Esophagus muscularis mucosa (tissue), 4 donors: ENCODE measurements at regions not wholly inside any gene's neighbourhood (a gene's known extent, or its start where the extent isn't known, plus 50 kb on each side); places are given as distances from the start of the nearest gene placed in this dataset.

Experiments
- DNase-seq: peaks from one replicate; pipeline ENCODE4 v3.0.0-alpha.2; 2017; ENCODE audit errors: extremely low spot score
- H3K27ac ChIP-seq, 4 donors: fragments of 200-600 bp; sonication (generic); replicated peaks in 1 of 4; 1 replicate in 3 of 4; 2 replicates in 1 of 4; pipeline ENCODE4 v1.5.1; 2016 to 2019; ENCODE audit warnings: mild to moderate bottlenecking in 1 of 4
- H3K27me3 ChIP-seq, 4 donors: fragments of 200-600 bp; sonication (generic); one replicate each; pipeline versions ENCODE4 v1.5.1 to v1.6.0; 2016 to 2019
- H3K36me3 ChIP-seq, 4 donors: fragments of 200-600 bp; sonication (generic); one replicate each; pipeline ENCODE4 v1.5.1; 2016 to 2019
- H3K4me1 ChIP-seq, 4 donors: fragments of 200-600 bp; sonication (generic); one replicate each; pipeline ENCODE4 v1.5.1; 2016 to 2019
- H3K4me3 ChIP-seq, 4 donors: fragments of 200-600 bp; sonication (generic); 1 replicate in 2 of 4; 2 replicates in 2 of 4; pipeline ENCODE4 v1.5.1; 2016 to 2019; ENCODE audit warnings: mild to moderate bottlenecking in 4 of 4, moderate library complexity in 1 of 4
- H3K9me3 ChIP-seq, 4 donors: fragments of 200-600 bp; sonication (generic); 1 replicate in 3 of 4; 2 replicates in 1 of 4; pipeline ENCODE4 v1.5.1; 2016 to 2019
- EP300 ChIP-seq: sonication (generic); formaldehyde crosslinking; IDR thresholded peaks from one replicate; pipeline ENCODE4 v1.6.1; 2017; ENCODE audit warnings: antibody characterized with exemption
- POLR2A ChIP-seq: fragments of 450-650 bp; IDR thresholded peaks from one replicate; pipeline ENCODE4 v1.6.1; 2017; ENCODE audit warnings: antibody characterized with exemption, moderate library complexity, mild to moderate bottlenecking, low read depth
- POLR2AphosphoS5 ChIP-seq, 2 donors: sonication (generic); formaldehyde crosslinking; IDR thresholded peaks; one replicate each; pipeline ENCODE4 v1.6.1; 2017; ENCODE audit warnings: antibody characterized with exemption in 2 of 2
- WGBS: methylation state at CpG from one replicate; pipeline ENCODE4 v1.1.5; 2018; 5-methylcytosine and 5-hydroxymethylcytosine counted together
- intact Hi-C: fragments of 100-400 bp; cut with DNase I; formaldehyde crosslinking; loops from one replicate; pipeline ENCODE4 v1.15.1; 2023
- TF ChIP-seq, protein P1 (sequence below), 3 experiments: fragments of 200-600 bp in 2 of 3; fragments of 450-650 bp in 1 of 3; sonication (generic) in 2 of 3; IDR thresholded peaks; one replicate each; pipeline ENCODE4 v1.5.1; 2017 to 2019; ENCODE audit warnings: antibody characterized with exemption in 3 of 3, mild to moderate bottlenecking in 2 of 3, moderate library complexity in 1 of 3

DNA sequence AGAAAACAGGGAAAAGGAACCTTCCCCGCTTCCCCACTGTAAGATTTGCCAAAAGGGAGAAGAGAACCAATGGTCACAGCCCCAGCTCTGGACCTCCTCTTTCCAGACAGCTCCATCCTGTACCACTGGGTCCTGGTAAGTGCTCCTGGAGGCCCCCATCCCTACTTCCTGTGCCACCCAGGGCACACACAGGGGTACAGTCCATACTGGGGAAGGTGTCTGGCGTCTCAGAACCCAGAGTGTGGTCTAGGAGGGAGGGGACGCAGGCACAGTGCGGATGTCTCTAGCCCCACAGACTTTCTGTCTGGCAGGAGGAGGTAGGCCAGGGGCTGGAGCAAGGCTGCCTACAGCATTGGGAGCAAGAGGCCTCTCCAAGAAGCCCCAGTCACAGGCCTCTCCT lies 213.3 kb upstream of the IGFBP3 start:
- DNase-seq: no peak
- Histone ChIP-seq H3K9me3 (no peaks in the 10 kb centered on the region), H3K4me1 (no peaks in the 10 kb centered on the region), H3K36me3 (no peaks in the 10 kb centered on the region), H3K4me3 (no peak overlapping the region), H3K27ac (no peak overlapping the region), H3K27me3 (no peaks in the 10 kb centered on the region)
- TF ChIP-seq POLR2A (no peak), EP300 (no peak), POLR2AphosphoS5 (IDR thresholded peaks at IDR 0.05) (no peak)
- TF ChIP-seq, protein P1, sequence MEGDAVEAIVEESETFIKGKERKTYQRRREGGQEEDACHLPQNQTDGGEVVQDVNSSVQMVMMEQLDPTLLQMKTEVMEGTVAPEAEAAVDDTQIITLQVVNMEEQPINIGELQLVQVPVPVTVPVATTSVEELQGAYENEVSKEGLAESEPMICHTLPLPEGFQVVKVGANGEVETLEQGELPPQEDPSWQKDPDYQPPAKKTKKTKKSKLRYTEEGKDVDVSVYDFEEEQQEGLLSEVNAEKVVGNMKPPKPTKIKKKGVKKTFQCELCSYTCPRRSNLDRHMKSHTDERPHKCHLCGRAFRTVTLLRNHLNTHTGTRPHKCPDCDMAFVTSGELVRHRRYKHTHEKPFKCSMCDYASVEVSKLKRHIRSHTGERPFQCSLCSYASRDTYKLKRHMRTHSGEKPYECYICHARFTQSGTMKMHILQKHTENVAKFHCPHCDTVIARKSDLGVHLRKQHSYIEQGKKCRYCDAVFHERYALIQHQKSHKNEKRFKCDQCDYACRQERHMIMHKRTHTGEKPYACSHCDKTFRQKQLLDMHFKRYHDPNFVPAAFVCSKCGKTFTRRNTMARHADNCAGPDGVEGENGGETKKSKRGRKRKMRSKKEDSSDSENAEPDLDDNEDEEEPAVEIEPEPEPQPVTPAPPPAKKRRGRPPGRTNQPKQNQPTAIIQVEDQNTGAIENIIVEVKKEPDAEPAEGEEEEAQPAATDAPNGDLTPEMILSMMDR (IDR thresholded peaks at IDR 0.05): no peak
- intact Hi-C loops: no loop called here
- WGBS: 98% methylated on average over 3 of the region's 4 CpGs

DNA sequence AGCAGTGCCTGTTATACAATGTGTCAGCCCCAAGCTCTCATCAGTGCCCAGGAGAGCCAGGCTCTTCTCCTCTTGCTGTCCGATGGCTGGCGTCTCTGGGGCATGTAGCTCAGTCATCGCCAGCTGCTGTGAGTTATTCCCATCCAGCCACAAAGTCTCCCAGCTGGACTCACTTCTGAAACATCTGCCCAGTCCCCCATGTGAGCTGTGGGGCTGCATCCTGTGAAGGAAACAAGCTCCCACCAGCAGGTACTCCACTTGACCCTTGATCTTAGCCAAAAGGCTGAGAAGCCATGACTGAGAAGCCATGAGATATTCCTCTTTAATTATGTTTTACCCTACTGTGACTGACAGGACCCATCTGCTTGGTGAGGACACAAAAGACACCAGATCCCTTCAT lies 212.7 kb upstream of the IGFBP3 start:
- no peaks in the 10 kb centered on the region for H3K36me3 ChIP-seq
- no peak overlapping the region for H3K4me3 ChIP-seq
- intact Hi-C loops: no loop called here
- no peaks in the 10 kb centered on the region for H3K27me3 ChIP-seq
- DNase-seq: no peak
- no peak overlapping the region for H3K27ac ChIP-seq
- no peaks in the 10 kb centered on the region for H3K9me3 ChIP-seq
- TF ChIP-seq, protein P1 (IDR thresholded peaks at IDR 0.05): no peak
- H3K4me1 ChIP-seq: no peaks in the 10 kb centered on the region
- WGBS: 69% methylated on average over 3 of the region's 3 CpGs

DNA sequence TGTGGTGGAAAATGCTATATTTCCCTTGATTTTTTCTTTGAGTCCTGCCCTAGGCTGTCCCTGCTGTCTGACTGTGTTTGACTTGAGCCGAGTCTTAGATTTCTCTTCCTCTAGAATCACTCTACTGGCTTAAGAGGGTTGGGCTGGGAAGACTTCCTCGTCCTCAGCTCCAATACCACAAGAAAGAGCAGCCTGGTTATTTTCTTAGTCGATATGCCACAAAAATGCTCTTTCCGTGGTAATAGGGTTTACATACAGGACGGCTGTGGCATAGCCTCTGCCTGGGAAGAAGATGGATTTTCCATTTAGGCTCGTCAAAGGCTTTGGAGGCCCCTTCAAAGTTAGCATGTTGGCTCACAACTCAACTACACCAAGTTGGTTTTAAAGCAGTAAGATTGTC lies 212.0 kb upstream of the IGFBP3 start:
- DNase-seq: no peak
- intact Hi-C loops: no loop called here

DNA sequence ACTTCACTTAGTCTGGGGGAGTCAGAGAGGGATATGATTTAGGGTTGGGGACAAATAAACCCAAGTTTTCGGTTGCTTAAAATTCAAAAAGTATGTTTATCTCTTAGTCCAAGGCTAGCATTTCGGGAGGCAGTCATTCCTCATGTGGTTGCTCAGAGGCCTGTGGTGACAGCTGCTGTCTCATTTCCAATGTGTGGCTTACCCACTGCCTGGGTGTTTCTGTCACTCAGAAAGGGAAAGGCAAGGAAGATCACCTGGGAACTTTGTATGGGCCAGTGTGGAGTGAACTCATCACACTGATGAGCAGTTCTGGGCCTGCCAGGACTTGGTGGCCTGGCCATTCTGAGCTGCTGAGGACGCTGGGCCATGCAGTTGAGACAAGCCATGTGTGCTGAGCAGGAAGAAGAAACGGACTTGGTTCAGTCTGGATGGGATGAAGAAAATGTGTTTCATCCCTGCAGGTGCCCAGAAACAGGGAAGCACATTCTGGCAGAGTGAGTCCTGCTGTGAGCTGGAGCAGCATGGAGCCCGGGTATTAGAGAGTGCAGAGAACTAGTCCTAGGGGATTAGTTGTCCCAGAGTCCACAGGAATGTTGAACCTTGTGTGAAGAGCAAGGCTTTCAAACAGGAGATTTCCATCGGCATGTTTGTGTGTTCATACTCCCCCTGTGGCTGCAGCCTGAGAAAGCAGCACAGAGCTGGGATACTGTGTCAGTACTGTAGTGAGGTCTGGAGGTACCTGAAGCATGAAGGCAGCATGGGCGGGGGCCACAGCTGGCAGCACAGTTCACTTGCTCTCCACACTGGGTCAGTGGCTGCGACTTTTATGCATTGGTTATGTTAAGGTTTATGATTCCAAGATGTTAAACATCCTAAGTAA lies 211.1 kb upstream of the IGFBP3 start:
- 67% methylated on average over 8 of the region's 8 CpGs for WGBS
- Histone ChIP-seq H3K27ac (no peak overlapping the region), H3K9me3 (no peaks in the 10 kb centered on the region), H3K4me1 (no peaks in the 10 kb centered on the region), H3K27me3 (no peaks in the 10 kb centered on the region), H3K36me3 (no peaks in the 10 kb centered on the region), H3K4me3 (no peak overlapping the region)
- DNase-seq: no peak
- intact Hi-C loops: no loop called here
- TF ChIP-seq POLR2A (no peak), EP300 (no peak), POLR2AphosphoS5 (IDR thresholded peaks at IDR 0.05) (no peak)
- TF ChIP-seq, protein P1 (IDR thresholded peaks at IDR 0.05): no peak

More for the DNA sequence above, 212.0 kb upstream of the IGFBP3 start:
- no peaks in the 10 kb centered on the region for H3K27me3 ChIP-seq
- no peak for TF ChIP-seq EP300
- no peak for TF ChIP-seq POLR2A
- no peak for TF ChIP-seq POLR2AphosphoS5 (IDR thresholded peaks at IDR 0.05)
- TF ChIP-seq, protein P1 (IDR thresholded peaks at IDR 0.05): no peak
- H3K4me1 ChIP-seq: no peaks in the 10 kb centered on the region
- H3K36me3 ChIP-seq: no peaks in the 10 kb centered on the region
- 91% methylated on average over 6 of the region's 6 CpGs for WGBS
- H3K4me3 ChIP-seq: no peak overlapping the region
- no peaks in the 10 kb centered on the region for H3K9me3 ChIP-seq
- no peak overlapping the region for H3K27ac ChIP-seq

DNA sequence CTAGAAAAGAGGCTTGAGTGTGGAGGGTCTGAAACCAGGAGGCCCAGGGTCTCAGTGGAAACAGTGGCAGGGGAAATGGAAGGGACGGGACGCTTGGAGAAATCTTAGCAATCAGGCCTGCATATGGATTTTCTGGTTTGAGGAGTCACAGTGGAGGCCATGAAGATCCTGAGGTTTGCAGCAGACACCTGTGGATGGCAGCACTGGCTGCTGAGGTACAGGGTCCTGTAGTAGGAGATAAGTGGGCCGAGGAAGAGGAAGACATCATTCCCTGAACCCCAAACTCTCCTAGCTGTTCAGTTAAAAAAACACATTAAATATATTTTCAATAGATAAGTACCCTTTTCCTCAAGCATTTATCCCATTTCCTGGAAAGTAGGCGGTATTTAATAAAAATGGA lies 208.8 kb upstream of the IGFBP3 start:
- no peak for DNase-seq

More for the DNA sequence above, 208.8 kb upstream of the IGFBP3 start:
- H3K4me1 ChIP-seq: no peaks in the 10 kb centered on the region
- no peaks in the 10 kb centered on the region for H3K9me3 ChIP-seq
- WGBS: 86% methylated on average over 4 of the region's 4 CpGs
- TF ChIP-seq POLR2A: no peak
- TF ChIP-seq, protein P1 (IDR thresholded peaks at IDR 0.05): no peak
- TF ChIP-seq EP300: no peak
- TF ChIP-seq POLR2AphosphoS5 (IDR thresholded peaks at IDR 0.05): no peak
- intact Hi-C loops: no loop called here
- no peaks in the 10 kb centered on the region for H3K36me3 ChIP-seq
- no peaks in the 10 kb centered on the region for H3K27me3 ChIP-seq
- no peak overlapping the region for H3K4me3 ChIP-seq
- no peak overlapping the region for H3K27ac ChIP-seq
